GM18502 (cell line): ENCODE measurements at regions not wholly inside any gene's neighbourhood (a gene's known extent, or its start where the extent isn't known, plus 50 kb on each side); places are given as distances from the start of the nearest gene placed in this dataset.
"Not testable (repeated sequence)": the region's sequence is repeated elsewhere in the genome, so short reads cannot be mapped to it uniquely, and the experiment has no call there.

ENCODE experiments used
- ATAC-seq: cut with Tn5 transposase; IDR thresholded peaks from one replicate; pipeline ENCODE4 v1.9.1; 2021; ENCODE audit warnings: mild to moderate bottlenecking; ENCODE audit not compliant: unreplicated experiment, poor library complexity

DNA sequence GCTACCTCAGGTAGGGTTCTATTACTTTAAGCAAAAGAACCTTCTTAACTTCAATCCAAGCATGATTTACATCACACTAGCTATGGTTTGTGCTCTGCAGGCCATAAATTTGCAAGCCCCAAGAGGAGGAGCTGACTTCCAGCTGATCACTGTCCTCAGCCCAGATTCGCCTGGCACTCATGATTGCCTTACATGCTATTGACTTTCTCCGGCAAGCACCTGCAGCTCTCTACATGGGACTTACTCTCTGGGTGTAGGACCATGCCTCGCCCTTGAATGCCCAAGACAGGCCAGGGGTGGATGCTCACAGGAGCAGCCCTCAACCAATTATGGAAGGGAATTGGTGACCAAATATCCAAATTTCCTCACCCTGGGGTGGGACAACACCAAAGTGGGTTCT, 99.8 kb downstream of the ESM1 start:
- no peak for ATAC-seq

DNA sequence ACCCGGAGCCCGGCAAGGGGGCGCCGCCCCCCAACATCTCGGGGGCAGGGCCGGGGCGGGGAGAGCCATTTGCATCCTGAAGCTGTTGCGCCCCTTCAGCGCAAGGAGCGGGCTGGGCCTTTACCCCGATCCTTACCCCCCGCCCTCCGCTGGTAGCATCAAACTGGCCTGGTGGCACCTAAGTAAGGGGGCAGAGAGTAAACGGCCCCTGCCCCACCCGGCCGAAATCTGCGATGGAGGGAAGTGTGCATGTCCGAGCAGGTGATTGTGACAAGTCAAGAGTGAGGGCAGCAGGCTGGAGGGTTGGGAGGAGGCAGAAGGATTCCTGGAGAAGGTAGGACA, 101.2 kb downstream of the ESM1 start:
- ATAC-seq = no peak

DNA sequence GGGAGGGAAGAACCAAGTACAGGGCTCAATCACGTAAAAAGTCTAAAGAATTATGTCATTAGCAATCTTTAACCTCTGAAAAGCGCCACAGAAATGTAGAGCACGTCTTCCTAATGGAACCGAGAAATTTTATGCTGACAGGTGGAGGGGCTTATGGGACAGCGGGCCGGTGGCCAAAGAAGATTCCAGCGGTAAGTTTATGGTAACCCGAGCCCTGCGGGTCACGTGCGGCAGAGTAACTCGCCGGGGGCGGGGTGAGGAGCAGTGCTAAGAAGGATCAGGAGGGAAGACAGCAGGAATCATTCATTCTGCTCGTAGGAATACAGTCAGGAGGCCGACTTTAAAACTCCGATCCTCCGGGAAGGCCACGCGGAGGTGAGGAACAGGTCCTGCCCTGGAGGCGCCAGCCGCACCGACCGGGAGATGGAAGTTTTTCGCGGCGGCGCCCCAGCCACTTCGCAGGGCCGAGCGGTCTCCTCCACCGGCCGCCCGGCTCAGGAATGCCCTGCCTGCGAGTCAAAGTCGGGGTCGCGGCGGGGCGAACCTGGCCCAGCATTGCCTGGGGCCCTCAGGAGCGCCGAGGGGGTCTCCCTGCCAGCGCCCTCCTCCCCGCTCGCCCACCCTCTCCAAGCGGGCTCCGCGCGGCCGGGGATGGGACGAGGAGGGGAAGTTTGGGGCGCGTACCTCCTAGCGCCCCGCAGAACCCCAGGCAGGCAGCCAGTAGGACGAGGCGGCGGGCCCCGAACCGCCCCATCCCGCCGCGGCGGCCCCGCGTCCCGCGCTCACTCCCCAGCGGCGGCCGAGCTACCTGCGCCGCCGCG, 101.8 kb downstream of the ESM1 start:
- ATAC-seq = no peak

DNA sequence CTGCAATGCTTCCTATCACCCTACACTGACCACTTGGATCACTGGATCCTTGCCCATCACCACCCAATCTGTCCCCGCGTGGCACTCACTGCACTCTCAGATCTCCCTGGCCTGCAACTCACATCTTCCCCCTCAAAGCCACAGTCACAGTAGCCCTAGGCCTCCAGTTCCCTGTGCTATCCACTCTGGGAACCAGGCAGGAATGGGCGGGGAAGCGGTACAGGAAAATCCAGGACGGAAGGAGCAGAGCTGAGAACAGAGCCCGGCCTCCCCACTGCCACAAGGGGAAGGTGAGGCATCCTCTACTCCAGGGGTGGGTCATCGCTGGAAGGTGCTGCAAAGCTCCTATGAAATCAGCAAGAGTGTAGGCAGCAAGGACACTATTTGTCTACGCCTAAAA, 102.6 kb downstream of the ESM1 start:
- no peak for ATAC-seq

DNA sequence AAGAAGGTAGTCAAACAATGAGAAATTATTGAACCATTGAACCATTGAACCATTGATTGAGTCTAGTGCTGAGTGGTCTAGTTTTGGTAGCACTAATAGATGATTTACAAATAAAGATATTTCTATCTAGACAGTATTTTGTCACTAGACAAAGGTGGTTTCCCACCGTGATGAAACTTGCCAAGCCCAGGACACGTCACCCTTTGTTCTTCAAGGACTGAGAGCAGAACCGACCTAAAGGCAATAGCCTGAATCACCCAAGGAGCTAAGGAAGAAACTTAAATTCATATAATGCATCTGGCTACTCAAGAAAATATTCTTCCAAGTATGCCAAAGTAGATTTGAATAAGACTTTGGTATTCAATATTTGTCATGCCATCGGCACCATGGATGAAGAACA, 103.3 kb downstream of the ESM1 start:
- no peak for ATAC-seq

DNA sequence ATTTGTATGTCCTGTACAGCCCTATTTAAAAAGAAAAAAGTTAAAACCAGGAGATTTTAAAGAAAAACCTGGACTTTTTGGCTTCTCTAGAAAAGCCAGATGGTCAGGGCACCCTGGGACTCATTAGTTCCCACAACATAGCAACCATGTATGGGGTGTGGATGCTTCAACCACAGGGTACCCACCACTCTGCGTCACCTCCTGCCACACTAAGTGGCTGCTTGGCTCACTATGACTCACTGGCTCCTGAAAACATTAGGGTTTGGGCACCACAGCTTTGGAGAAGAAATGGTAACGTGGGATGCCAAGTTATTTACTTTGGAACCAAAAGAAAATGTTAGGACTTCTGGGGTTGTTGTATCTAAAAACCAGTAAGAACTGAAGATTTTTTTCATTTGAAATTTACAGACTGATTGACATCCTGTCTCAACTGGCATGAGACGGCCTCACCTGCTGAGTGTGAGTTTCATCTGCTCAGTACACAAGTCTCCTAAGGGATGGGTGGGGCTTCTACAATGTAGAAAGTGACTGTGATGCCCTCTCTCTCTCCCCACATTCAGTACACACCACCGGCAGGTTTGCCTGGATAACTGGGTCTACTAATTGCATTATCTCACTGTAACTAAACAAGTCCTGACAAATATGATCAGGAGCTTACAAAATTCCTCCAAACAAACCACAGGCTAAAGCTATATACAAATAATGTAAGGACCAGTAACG, 103.9 kb downstream of the ESM1 start:
- ATAC-seq = no peak

DNA sequence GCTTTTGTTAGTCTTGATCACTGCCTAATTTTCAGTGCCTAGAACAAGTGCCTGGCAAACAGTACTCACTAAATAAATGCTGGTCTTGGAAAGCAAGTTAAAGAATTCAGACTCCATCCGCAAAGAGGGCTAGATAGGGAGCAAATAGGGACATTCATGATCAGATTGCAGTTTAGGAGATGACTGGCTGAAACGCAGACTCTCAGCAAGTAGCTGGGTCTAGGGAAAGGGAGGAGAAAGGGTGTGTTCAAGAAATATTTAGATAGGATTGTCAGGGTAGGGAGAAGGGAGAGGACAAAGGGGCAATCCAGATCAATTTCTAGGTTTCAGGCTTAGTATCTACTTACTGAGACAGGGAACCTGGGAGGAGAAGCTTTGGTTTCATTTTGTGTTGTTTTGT, 108.4 kb downstream of the ESM1 start:
- ATAC-seq = no peak

DNA sequence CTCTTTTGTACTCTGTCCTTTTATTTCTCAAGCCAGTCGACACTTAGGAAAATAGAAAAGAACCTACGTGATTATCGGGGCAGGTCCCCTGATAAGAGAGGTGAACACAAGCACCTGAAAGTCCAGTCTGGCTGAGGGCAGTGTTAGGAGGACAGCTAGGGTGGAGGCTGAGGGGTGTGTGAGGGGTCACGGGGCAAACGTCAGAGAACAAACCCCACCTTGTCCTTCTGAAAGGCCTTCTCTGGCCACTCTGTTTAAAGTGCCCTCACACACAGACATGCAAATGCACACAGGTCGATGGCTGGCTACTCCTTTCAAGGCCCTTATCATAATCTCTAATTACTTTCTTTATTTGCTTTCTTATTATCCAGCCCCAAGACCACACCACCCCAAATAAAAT, 108.8 kb downstream of the ESM1 start:
- ATAC-seq = no peak

DNA sequence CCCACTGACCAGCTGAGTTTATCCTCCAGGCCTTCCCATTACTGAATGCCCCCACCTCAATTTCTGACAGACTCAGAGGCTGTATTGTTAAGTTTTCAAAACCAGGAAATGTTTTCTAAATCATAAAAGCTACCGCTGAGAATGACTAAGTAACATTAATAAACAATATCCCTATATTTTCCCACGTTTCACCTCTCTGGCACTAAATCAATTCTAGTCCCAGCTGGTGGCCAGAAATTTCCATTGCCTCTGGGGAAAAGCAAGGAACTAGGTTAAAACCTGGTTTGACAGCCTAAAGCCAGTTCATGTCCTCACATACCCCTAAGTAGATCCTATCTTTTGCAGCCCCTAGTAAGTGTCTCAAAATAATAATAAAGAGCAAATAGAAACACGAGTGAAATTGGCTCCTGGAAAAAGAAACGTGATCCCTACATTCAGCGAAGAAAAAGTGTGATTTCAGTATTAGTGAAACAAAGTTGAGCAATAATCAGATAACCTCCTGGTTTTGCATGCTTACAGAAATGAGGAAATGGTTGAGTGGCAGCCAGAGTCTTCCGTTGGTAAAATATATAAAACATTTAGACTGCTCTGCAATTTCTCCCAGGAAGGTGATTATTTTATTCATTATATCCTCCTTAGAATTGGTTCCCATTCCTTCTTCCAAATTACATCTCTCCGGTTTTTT, 110.9 kb downstream of the ESM1 start:
- ATAC-seq = no peak

DNA sequence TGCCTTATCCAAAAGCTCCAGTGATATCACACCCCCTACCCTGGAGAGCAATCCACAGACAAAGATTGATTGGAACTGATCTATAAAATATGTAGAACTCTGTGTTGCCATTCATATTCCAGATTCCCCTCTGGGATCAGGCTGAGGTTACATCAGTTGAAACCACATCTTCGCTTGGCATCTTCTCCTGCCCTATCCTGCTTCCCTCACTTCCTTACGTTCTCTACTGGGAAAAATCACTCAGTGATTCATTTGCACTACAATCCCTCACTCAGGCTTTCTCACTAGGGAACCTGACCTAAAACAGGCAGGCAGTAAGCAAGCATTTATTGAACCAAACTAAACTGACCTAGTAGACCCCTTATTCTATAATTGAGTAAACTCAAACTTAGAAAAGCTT, 111.7 kb downstream of the ESM1 start:
- ATAC-seq = no peak

DNA sequence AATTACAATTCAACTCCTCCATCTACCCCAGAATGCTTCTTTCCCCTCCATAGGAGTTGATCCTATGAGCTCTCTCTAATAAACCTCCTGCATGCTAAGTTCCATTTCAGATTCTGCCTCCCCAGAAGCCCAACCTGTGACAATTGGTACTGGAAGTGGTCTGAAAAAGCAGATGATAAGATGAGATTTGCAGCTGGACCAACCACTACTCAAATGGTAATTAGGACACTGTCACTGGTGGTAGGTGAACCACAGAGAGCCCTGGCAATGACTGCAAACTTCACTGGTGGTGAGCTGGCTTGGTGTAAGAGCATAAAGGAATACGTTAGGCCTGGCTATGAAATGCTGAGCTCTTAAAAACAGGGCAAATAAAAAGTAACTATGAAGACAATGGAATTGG, 112.6 kb downstream of the ESM1 start:
- no peak for ATAC-seq

DNA sequence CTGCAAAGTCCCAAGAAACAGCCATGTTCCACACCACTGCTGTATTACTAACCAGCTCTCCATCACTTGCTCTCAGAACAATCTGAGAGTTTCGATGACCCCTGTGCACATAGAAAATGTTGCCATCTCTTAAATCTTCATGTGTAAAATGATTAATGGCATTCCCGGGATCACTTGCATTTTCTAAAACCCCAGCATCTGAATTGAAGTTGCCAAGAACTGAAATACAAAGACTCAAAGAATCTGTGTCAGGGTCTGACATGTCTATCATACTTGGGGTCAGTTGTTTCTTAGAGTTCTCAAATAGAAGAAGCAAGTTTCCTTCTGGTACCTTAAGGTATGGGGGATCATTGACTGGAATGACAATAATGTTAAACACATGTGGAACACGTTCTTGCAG, 115.1 kb downstream of the ESM1 start:
- ATAC-seq = no peak

DNA sequence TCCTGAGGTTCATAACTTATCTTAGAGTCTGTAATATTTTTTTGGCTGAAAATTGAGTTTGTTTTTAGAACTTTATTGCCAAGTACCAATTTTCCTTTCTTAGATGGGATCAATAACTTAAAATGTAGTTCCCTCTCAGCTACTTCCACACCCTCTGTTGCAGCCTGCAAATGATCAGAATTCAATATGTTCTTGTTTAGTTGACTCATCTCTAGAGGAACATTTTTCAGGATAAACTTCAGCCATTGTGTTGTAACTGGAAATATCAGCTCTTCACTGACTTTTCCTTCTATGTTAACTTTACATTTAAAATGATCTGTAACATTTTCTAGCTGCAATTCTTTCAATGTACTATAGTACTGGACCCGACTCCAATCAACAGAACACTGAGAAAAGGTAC, 115.7 kb downstream of the ESM1 start:
- ATAC-seq = no peak

DNA sequence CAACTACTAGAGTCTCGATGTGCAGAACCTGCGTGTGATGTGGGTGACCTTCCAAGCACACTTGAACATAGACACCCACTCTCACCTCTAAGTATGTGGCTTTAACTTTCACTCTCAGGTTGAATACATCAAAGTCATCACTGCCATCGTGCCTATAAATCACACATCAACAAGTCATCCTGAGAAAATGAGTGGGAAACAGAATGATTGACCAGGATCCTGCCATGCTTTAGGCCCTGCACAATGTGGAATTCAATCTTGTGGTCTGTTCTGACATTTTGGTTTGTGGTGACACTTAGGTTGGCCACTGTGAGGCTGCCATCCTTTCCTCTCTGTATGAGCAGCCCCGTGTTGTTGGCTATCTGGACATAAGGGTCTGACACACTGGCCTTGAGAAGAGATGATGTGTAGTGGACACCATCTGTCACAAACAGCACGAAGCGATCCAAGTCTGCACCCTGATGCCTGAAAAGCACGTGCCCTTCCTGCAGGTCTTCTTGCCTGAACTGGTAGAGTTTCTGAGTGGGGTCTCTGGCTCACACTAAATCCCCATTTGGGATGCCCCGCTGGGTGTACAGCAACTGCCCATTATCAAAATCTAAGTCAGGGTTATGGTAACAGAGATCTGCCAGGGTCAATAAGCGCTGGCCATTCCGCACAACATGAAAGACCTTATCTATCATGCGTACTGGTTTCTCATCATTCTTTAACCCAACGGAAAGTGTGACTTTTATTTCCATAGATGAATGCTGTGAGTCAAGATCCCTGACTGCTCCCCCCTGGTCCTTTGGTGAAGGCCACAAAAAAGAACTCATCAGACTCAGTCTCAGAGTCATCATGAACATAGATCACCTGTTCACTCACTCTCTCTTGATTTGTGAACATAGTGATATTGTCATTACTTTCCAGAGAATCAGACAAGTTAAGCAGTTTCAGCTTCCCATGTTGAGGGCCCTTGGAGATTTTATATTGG, 116.6 kb downstream of the ESM1 start:
- no peak for ATAC-seq

DNA sequence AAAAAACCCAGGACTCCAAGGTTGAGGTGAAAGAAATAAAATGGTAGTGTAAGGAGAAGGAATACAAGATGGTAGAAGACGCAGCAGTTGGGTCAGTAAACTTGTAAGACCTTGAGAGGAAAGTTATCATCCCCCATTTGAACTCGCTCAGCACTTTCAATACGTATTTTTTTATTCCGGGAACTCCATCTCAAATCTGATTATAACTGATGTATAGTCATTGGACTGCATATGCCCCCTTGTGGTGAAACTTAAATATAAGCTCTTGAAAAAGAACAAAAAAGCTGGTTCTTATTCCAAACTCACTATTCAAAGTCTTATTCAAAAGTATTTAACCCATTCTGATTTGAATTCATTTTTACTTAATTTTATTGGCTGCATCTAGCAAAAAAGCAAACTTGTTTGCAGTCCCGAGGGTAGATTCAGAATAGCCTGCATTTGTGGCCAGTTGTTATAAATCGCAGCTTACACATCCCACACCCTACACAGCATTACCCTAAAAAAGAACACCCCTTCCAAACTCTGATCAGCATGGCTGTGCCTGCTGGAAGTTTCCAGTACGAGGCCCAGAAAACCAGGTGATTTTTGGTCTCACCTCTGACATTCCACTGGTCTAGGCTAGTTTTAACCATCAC, 118.0 kb downstream of the ESM1 start:
- no peak for ATAC-seq

DNA sequence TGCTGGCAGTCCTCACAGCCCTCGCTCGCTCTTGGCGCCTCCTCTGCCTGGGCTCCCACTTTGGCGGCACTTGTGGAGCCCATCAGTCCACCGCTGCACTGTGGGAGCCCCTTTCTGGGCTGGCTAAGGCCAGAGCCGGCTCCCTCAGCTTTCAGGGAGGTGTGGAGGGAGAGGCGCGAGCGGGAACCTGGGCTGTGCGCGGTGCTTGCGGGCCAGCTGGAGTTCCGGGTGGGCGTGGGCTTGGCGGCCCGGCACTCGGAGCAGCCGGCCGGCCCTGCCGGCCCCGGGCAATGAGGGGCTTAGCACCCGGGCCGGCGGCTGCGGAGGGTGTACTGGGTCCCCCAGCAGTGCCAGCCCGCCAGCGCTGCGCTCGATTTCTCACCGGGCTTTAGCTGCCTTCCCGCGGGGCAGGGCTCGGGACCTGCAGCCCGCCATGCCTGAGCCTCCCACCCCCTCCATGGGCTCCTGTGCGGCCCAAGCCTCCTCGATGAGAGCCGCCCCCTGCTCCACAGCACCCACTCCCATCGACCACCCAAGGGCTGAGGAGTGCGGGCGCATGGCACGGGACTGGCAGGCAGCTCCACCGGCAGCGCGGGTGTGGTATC, 120.4 kb downstream of the ESM1 start:
- not testable (repeated sequence) for ATAC-seq

DNA sequence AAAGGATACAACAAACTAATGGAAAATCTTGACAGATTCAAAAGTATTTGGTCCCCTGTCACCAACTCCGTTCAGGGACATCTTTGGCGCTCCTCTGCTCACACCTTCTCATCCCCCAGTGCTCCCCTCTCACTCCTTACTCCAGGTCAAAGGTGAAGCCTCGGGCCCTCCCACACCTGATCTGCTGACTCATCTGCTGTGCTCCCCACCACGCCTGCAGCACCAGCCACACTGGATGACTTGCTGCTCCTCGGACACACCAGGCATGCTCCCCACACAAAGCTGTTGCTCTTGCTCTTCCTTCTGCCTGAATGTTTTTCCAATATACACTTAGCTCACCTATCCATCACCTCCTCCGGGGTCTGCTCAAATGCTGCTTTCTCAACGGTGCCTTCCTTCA, 123.4 kb downstream of the ESM1 start:
- ATAC-seq = no peak

DNA sequence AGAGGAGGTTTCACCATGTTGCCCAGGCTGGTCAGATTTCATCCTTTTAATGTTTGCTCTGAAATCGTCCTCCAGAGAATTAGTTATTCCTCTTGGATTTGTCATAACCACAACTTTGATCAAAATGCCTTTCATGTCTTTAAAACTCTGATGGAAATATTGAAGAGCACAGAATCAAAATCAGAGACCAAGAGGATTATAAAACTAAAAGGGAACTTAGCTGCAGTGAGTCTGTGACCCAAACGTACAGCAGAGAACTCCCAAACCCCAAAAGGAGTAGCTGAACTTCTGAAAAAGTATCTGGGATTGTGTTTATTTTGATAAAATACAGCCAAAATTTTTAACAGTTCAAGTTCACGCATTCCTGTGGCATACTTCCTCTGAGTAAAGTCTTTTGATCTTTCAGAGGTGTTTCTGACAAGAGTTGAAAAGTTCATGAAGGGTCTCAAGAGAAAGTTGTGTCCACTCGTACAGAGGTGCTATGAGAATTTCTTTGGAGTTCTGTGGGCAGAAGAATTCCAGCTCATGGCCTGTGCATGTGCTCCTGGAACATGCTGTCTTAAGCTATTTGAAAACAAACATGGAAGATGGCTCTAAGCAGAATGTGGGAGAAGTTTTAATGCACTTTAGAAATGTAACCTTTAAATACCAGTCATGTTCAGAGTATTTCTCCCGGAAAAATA, 124.0 kb downstream of the ESM1 start:
- no peak for ATAC-seq

DNA sequence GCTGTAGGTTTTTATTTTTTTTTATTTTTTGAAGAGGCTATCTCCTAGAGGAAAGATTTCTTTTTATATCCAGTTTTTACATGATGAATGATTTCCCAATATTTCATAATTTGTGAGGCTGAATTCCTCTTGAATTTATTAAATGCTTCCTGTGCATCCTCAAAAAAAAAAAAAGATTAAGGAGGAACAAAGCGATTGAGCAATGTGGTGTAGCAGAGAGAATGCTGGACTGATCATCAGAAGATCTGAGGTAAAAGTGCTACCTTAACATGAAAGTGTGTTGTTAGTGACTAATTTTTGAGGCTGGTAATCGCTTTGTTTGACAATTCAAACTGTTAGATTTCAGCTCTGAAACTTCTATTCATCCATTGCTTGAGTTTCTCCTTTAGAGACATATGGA, 125.1 kb downstream of the ESM1 start:
- no peak for ATAC-seq
